Skeletal muscle satellite cell (primary cell): ENCODE measurements at regions not wholly inside any gene's neighbourhood (a gene's known extent, or its start where the extent isn't known, plus 50 kb on each side); places are given as distances from the start of the nearest gene placed in this dataset.

Experiments used
- H3K27me3 ChIP-seq: 2 replicates; pipeline ENCODE4 v1.7.0; 2013; ENCODE audit warnings: low read length; ENCODE audit not compliant: control insufficient read depth, insufficient read depth
- H3K36me3 ChIP-seq: 2 replicates; pipeline ENCODE4 v1.7.0; 2013; ENCODE audit warnings: mild to moderate bottlenecking, control low read depth, low read length; ENCODE audit not compliant: insufficient read depth
- H3K4me1 ChIP-seq: 2 replicates; pipeline ENCODE4 v1.7.0; 2013; ENCODE audit warnings: low read length; ENCODE audit not compliant: control insufficient read depth, insufficient read depth
- H3K4me2 ChIP-seq: 2 replicates; pipeline ENCODE4 v1.7.0; 2013; ENCODE audit warnings: mild to moderate bottlenecking, low read length
- H3K4me3 ChIP-seq: 2 replicates; pipeline ENCODE4 v1.7.0; 2013; ENCODE audit warnings: low read length
- H3K9ac ChIP-seq: 2 replicates; pipeline ENCODE4 v1.7.0; 2013; ENCODE audit warnings: mild to moderate bottlenecking, low read depth, low read length, moderate library complexity
- H3K9me3 ChIP-seq: replicated peaks from 2 replicates; pipeline ENCODE4 v1.7.0; 2013; ENCODE audit warnings: mild to moderate bottlenecking, control low read depth, low read length

DNA sequence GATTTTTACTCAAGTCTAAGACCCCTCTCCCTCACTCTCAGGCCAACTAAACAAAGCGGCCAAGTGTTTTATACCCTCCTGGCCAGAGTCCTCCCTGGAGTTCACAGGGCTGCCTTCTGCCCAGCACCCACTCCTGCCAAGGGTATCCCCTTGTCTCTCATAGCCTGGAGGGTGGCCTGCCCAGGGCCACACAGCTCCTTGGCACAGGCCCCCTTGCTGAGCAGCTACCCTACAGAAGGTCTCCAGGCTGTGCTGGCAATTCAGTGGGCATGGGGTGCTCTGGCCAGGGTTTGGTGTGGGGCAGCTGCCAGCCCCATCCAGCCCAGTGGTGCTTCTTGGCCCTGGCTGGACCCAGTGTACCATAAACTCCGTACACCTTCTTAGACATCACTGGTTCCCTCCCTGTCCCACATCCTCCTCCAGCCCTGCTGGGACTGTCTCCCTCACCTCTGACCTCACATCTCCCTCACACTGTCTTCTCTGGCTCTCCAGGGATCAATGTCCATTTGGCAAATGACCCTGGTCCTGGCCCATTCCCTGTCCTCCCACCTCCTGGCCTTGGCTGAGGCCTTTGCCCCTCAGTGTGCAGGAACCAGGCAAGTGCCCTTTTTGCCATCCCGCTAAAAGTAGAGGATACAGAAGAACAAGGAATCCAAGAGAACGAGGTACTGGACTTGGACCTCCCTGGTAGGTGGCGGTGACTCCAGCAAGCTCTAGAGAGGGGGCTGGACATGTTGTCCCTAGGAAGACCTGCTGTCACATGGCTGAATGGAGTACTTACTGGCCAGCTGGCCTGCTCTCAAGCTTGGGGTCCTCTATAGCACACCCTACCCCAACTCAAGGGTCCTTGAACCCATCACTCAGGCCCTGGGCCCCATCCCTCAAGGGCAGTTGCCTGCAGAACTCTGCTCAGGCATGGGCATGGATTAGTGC lies 50.0 kb upstream of the TRPM1 start:
- H3K4me2 ChIP-seq: no peak overlapping the region
- H3K27me3 ChIP-seq: peaks cover 28% of the 10 kb centered on the region
- no peak overlapping the region for H3K4me3 ChIP-seq

DNA sequence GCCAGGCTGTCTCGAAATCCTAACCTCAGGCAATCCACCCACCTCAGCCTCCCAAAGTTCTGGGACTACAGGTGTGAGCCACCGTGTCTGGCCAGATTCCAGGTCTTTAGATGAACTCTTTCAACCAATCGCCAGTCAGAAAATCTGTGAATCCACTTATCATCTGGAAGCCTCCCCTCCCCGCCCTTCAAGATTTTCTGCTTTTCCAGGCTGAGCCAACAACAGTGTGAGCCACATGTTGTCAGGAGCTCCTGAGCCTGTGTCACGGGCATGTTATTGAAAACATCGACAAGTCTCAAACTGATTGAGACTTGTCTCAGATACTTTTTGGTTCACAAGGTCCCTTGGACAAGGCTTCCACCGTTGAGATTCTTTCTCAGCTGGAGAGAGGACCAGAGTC lies 52.0 kb upstream of the TRPM1 start:
- Histone ChIP-seq H3K9ac (no peak overlapping the region), H3K27me3 (peaks cover 26% of the 10 kb centered on the region), H3K36me3 (no peaks in the 10 kb centered on the region), H3K4me3 (no peak overlapping the region), H3K9me3 (no peaks in the 10 kb centered on the region), H3K4me2 (no peak overlapping the region), H3K4me1 (no peaks in the 10 kb centered on the region)

More for the DNA sequence above, 50.0 kb upstream of the TRPM1 start:
- Histone ChIP-seq H3K4me1 (no peaks in the 10 kb centered on the region), H3K9ac (no peak overlapping the region), H3K9me3 (no peaks in the 10 kb centered on the region), H3K36me3 (no peaks in the 10 kb centered on the region)

DNA sequence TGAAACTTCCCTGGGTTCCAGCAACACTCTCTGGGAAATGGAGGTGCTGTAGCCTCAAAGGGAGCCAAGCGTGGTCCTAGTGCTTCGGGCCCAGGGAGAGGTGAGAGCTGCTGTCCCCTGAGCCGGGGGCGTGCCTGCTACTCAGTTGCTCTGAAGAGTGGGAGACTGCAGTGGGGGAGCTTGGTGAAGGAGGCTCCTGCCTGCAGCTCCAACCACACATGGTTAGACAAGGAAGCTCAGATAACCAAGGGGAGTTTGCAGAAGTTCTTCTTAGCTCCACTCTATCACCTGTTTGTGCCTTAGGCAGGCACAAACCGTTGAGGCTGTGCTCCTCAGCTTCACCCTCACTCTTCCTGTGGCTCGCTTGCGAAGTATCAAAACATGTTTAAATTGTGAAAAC lies 53.6 kb upstream of the TRPM1 start:
- H3K4me3 ChIP-seq: no peak overlapping the region
- no peak overlapping the region for H3K9ac ChIP-seq
- H3K36me3 ChIP-seq: no peaks in the 10 kb centered on the region
- H3K4me1 ChIP-seq: no peaks in the 10 kb centered on the region
- no peaks in the 10 kb centered on the region for H3K9me3 ChIP-seq
- H3K4me2 ChIP-seq: no peak overlapping the region
- H3K27me3 ChIP-seq: peaks cover 16% of the 10 kb centered on the region

DNA sequence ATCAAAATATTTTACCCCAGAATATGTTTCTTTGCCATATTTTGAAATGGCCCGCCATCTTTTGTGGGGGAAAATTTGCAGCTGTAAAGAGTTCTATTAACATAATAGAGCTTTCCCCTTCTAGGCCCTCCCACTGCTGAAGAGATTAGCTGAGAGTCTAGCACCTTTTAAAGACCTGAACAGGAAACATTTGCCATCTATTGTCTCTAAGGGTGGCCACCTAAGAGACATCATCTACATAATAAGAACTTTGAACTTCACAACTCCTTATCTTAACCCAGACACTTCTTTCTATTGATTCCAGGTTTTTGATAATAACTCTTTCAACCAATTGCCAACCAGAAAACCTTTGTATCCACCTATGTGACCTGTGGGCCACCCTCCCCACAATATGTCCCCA lies 54.7 kb upstream of the TRPM1 start:
- no peak overlapping the region for H3K4me2 ChIP-seq
- peaks cover 13% of the 10 kb centered on the region for H3K27me3 ChIP-seq
- H3K4me1 ChIP-seq: no peaks in the 10 kb centered on the region
- H3K36me3 ChIP-seq: no peaks in the 10 kb centered on the region
- no peak overlapping the region for H3K9ac ChIP-seq
- H3K9me3 ChIP-seq: no peaks in the 10 kb centered on the region
- H3K4me3 ChIP-seq: no peak overlapping the region

DNA sequence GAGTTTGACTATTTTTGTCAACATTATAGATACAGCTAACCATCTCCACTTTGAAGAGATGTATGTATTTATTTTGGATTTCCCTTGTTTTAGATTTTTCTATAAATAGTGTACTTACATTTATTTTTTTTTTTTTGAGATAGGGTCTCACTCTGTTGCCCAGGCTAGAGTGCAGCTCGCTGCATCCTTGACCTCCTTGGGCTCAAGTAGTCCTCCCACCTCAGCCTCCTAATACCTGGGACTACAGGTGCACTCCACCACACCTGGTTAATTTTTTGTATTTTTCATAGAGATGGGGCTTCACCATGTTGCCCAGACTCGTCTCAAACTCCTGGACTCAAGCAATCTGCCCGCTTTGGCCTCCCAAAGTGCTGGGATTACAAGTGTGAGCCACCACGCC lies 55.3 kb upstream of the TRPM1 start:
- Histone ChIP-seq H3K4me3 (no peak overlapping the region), H3K27me3 (peaks cover 13% of the 10 kb centered on the region), H3K9me3 (no peaks in the 10 kb centered on the region), H3K4me1 (no peaks in the 10 kb centered on the region), H3K4me2 (no peak overlapping the region), H3K9ac (no peak overlapping the region), H3K36me3 (no peaks in the 10 kb centered on the region)

DNA sequence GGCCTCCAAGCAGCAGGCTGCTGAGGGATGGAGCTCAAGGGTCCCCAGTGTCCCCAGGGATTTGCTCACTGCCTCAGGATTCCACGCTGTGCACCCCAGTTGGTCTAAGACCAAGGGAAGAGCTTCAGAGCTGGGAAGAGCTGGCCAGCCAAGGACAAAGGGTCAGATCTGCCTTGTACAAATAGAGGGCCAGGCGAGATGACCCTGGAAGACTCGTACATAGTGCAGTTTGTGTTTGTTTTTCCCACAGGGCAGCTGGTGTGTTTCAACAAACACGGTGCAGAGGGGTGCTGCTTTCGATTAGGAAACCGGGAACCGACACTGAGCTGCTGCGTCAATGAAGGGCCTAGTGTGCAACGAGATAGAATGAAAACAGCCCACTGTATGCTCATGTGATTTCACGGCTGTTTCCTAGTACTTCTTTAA lies 56.1 kb upstream of the TRPM1 start:
- H3K36me3 ChIP-seq: no peaks in the 10 kb centered on the region
- H3K4me3 ChIP-seq: no peak overlapping the region
- H3K9ac ChIP-seq: no peak overlapping the region
- no peaks in the 10 kb centered on the region for H3K4me1 ChIP-seq
- peaks cover 13% of the 10 kb centered on the region for H3K27me3 ChIP-seq
- H3K9me3 ChIP-seq: no peaks in the 10 kb centered on the region
- no peak overlapping the region for H3K4me2 ChIP-seq

DNA sequence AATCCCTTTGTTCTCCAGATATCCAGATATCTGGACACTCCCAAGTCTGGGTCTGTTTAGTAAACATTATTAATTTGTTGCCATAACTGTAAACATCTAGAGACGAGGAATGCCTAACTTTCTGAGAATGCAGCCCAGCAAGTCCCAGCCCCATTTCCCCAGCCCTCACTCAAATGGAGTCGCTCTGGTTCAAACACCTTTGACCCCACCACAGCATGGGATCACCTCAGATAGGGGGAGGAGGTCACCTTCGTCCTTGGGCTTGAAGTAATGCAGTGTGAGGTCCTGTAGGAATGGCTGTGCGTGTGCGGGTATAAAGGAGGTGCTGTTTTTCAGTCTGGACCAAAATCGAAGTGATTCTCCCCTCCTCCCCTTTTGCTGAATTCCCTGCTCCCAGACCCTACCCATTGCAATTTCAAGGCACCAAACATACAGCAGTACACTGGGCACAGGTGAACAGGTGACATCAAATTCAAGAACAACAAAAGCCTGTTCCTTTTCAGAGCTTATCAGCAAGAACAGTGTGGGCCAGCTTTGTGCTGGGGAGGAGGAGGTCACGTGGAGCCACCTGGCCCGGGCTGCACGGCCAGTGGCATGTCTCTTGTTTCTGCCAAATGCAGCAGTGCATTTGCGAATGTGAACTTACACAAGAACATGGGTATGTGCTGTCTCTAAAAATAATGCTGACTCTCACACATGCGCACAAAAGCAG lies 57.5 kb upstream of the TRPM1 start:
- Histone ChIP-seq H3K4me2 (no peak overlapping the region), H3K4me3 (no peak overlapping the region), H3K36me3 (no peaks in the 10 kb centered on the region), H3K27me3 (peaks cover 10% of the 10 kb centered on the region), H3K4me1 (no peaks in the 10 kb centered on the region), H3K9ac (no peak overlapping the region), H3K9me3 (no peaks in the 10 kb centered on the region)

DNA sequence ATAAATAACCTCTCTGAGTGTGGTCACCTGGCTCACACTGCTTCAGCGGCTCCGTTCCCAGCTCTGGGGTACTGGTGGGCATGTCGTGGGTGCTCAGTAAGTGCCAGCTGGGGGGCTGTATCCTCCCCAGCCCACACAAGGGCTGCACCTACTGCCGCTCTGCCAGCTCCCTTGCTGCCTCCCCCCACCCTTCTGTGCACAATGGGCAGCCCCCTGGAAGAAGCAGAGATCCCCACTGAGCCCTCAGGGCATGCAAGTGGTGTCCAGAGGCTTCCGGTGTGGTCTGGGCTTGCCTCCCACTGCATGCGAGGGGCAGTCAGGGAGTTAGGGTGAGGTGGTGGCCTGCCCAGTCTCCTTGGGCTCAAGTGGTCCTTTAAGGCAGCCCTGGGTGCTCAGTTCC lies 58.3 kb upstream of the TRPM1 start:
- no peak overlapping the region for H3K9ac ChIP-seq
- H3K4me2 ChIP-seq: no peak overlapping the region
- H3K4me1 ChIP-seq: no peaks in the 10 kb centered on the region
- no peaks in the 10 kb centered on the region for H3K36me3 ChIP-seq
- peaks cover 9% of the 10 kb centered on the region for H3K27me3 ChIP-seq
- H3K9me3 ChIP-seq: no peaks in the 10 kb centered on the region
- H3K4me3 ChIP-seq: no peak overlapping the region

DNA sequence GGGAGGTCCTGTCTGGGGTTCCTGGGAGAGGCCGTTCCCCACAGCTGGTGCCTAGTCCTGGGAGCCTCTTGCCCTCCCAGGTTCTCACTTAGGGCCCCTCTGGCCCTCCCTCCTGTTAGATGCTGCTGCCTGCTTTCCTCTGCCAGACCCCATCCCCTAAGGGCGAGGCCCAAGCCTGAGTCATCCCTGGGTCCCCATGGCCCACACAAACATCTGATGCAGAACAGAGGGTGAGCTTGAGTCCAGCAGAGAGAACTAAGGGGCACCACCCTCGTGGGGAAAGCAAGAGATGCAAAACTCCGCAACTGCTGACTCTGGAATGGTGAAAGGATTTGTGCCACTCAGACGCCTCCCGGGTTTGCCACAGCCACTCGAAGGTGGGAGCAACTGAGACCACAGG lies 58.8 kb upstream of the TRPM1 start:
- H3K4me1 ChIP-seq: no peaks in the 10 kb centered on the region
- H3K9ac ChIP-seq: no peak overlapping the region
- H3K36me3 ChIP-seq: no peaks in the 10 kb centered on the region
- H3K27me3 ChIP-seq: peaks cover 8% of the 10 kb centered on the region
- no peak overlapping the region for H3K4me3 ChIP-seq
- H3K4me2 ChIP-seq: no peak overlapping the region
- H3K9me3 ChIP-seq: no peaks in the 10 kb centered on the region

DNA sequence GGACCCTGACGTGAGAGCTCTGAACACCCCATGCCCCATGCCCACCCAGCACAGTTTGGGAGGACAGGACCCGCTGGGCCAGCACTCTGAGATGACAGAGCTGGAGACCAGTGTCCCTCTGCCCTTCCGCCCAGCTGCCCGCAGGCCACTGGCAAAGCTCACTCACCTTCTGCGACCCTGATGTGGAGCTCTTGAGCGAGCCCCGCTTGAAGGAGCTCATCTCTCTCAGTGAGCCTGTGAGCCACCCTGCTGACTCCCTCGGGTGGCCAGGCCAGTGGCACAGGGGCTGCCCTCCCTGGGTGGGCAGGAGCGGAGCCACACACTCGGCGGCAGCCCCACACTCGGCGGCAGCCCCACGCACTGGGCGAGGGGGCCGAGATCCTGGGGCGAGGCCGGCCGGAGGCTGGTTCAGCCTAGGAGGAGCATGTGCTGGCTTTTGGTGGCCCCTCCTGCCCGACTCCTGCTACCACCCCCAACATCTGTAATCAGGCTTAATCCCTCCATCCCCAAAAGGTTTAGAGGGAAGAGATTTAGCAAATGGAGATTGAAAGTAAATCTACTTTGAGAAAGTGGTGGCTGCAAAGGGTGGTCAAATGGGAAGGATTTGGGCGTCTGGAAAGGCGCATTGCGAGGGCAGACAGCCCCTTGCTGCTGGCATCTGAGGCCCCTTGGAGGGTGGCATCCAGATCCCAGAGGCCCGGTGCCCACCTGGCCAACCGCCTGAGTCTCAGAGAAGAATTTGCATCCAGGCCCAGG lies 59.4 kb upstream of the TRPM1 start:
- no peak overlapping the region for H3K4me2 ChIP-seq
- H3K9me3 ChIP-seq: no peaks in the 10 kb centered on the region
- H3K4me1 ChIP-seq: no peaks in the 10 kb centered on the region
- H3K9ac ChIP-seq: no peak overlapping the region
- peaks cover 6% of the 10 kb centered on the region for H3K27me3 ChIP-seq
- no peaks in the 10 kb centered on the region for H3K36me3 ChIP-seq
- no peak overlapping the region for H3K4me3 ChIP-seq

DNA sequence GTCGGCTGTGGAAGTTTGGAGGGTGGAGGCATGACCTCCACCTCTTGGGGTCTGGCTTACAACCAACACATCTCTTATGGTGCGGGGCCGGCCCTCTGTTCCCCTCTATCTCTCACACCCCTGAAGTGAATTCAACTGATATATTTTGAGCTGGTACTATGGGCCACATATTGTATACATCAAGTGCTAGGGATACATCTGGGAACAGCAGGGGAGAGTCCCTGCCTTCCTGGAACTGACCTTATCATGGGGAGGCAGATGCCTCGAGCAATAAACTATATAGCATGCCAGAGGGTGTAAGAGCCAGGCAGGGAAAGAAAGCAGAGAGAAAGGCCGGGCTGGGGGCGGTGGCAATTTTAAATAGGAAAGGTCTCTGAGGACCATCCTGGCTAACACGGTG lies 60.4 kb upstream of the TRPM1 start:
- Histone ChIP-seq H3K36me3 (no peaks in the 10 kb centered on the region), H3K9me3 (no peaks in the 10 kb centered on the region), H3K4me3 (no peak overlapping the region), H3K4me1 (no peaks in the 10 kb centered on the region), H3K4me2 (no peak overlapping the region), H3K9ac (no peak overlapping the region), H3K27me3 (peaks cover 6% of the 10 kb centered on the region)
